T47D (cell line): ENCODE measurements at regions not wholly inside any gene's neighbourhood (a gene's known extent, or its start where the extent isn't known, plus 50 kb on each side); places are given as distances from the start of the nearest gene placed in this dataset.

Experiments used
- DNase-seq, 2 experiments: peaks; one replicate each; pipeline versions ENCODE4 v3.0.0 to v3.0.0-alpha.2; 2011 to 2012; ENCODE audit warnings: low read depth in 1 of 2, low spot score in 1 of 2
- JUND ChIP-seq: IDR thresholded peaks from 2 replicates; pipeline ENCODE4 v1.6.1; 2012; ENCODE audit warnings: low read depth
- in situ Hi-C: cut with HindIII; loops from 2 replicates; pipeline ENCODE4 v1.10.0; 2016; ENCODE audit warnings: low sequenced_read_pairs, low pct_unique_long_range_greater_than_20kb

- in situ Hi-C loops = no loop called here
- peak in 1 of 2 experiments; percentile 1 for DNase-seq
- no peak for TF ChIP-seq JUND
These were observed 73.5 kb upstream of the NGF start for GRCh38 chr1:115411371-115412063.

- no peak for TF ChIP-seq JUND
- in situ Hi-C loops = no loop called here
- DNase-seq = no peak
These were observed 71.3 kb upstream of the NGF start for GRCh38 chr1:115409094-115410015.

- no peak for TF ChIP-seq JUND
- in situ Hi-C loops = no loop called here
- no peak for DNase-seq
These were observed 70.5 kb upstream of the NGF start for GRCh38 chr1:115408533-115408932.

GRCh38 chr1:115404911-115405310, 66.9 kb upstream of the NGF start:
- TF ChIP-seq JUND = no peak
- in situ Hi-C loops = no loop called here

GRCh38 chr1:115402753-115403184, 64.7 kb upstream of the NGF start:
- TF ChIP-seq JUND = no peak
- in situ Hi-C loops = no loop called here
- DNase-seq = no peak

More at GRCh38 chr1:115404911-115405310, 66.9 kb upstream of the NGF start:
- no peak for DNase-seq

- no peak for DNase-seq
- in situ Hi-C loops = no loop called here
- no peak for TF ChIP-seq JUND
These were observed 63.6 kb upstream of the NGF start for GRCh38 chr1:115401676-115402075.

- DNase-seq = no peak
- in situ Hi-C loops = no loop called here
- no peak for TF ChIP-seq JUND
These were observed 62.8 kb upstream of the NGF start for GRCh38 chr1:115400891-115401290.

GRCh38 chr1:115400426-115400825, 62.4 kb upstream of the NGF start:
- no peak for TF ChIP-seq JUND
- in situ Hi-C loops = no loop called here
- DNase-seq = no peak

GRCh38 chr1:115398745-115399144, 60.7 kb upstream of the NGF start:
- TF ChIP-seq JUND = no peak
- in situ Hi-C loops = no loop called here
- DNase-seq = no peak
